GM19351 (cell line): ENCODE measurements at regions not wholly inside any gene's neighbourhood (a gene's known extent, or its start where the extent isn't known, plus 50 kb on each side); places are given as distances from the start of the nearest gene placed in this dataset.

Experiments used
- ATAC-seq: cut with Tn5 transposase; IDR thresholded peaks from one replicate; pipeline ENCODE4 v1.9.1; 2021; ENCODE audit warnings: mild to moderate bottlenecking, moderate library complexity; ENCODE audit not compliant: unreplicated experiment

DNA sequence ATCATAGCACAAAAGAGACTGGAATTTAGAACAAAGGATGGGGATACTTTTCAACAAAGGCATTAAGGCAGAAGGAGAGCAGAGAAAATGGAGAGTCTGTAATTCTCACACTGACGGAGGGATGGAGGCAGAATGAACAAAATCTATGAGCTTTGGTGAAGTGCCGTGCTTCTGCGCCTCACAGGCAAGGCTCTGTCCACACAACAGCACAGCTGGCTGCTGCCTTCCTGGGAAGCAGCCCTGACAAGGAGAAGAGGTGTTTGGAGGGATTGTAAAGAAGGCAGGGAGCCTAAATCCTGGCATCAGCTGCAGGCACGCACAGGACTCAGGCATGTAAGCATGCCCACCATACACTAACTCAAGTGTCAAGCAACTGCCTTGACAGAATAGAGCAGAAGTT, 485.2 kb upstream of the KIF2A start:
- ATAC-seq: no peak

DNA sequence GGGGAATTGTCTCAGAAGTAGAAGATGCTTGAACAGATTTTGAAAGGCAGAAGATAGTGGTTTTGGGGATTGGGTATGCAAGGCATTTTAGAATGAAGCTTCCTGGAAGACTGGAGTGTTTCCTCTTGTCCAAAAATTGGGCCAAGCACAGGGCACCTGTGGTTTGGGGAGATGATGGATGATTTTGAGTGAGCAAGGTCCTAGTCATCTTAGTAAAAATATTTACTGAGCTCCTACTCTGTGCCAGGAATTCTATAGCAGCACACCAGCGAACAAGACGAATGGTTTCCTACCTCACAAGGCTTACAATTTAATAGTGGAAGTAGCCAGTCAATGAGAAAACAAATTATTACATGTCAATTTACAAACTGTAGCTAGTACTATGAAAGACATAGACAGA, 484.4 kb upstream of the KIF2A start:
- no peak for ATAC-seq

DNA sequence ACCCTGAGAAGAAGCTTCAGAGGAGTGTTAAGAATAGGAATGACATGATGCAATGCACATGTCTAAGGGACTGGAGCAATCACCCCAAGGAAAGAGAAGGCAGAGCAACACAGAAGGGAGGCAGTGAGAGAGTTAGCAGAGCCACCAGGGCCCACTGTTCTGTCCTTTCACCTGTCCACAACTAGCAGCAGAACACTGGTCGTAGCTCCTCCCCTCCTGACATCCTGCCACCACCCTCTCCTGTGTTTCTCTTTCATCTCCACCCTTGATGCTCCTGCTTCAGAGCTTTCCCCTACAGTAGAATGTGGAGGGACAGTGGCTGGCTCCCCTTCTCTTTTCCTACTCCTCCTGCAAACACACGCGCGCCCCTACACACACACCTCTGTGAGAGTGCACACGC, 483.4 kb upstream of the KIF2A start:
- no peak for ATAC-seq

DNA sequence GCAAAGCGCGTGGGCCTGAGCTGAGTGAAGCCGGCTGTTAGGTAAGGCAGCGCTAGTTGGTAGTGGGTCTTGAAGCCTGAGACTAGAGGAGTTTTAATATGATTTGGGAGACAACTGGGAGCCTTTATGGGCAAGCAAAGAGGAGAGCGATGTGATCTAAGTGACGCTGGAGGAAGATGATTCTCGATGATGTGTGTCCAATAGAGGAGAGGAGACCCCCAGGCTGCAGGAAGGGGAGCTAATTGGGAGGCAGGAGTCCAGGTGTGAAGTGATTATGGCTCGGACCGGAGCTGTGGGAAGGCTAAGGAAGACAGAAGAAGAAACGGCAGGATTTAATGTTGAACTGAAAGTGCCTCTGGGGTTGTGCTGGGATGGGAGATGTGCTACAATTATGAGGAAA, 482.9 kb upstream of the KIF2A start:
- ATAC-seq: no peak

DNA sequence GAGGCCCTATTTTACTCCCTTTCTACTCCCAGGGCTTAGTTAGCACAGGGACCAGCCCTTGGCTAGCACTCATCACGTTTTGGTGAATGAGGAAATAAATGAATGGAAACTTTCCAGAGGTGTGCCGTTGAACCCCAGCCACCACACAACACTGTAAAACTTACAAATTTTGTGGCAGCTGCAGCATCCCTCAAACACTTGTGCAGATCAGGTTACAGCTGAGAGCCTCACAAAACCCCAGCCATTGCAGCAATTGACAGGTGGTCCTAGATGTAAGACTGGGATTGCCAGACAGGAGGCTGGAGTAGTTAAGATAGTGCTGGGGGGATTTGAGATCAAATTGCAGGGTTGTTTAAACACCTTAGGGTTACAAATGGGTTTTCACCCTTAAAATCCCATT, 482.2 kb upstream of the KIF2A start:
- no peak for ATAC-seq

DNA sequence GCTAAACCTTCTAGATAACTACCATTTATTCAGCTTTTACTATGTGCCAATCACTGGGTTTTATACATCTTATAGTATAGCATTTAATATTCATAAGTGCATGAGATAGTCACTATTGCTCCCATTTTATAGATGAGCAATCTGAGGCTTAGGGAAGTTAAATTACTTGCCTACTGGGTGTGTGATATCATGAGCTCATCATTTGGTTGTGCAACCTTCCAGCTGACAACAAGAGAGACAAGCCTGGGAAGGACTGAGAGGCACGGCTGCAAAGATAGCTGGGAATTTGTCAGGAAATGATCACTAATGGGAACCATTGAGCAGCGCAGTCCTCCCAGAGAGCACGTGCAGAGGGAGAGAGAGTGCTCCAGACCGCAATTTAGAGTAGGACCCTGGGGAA, 481.6 kb upstream of the KIF2A start:
- no peak for ATAC-seq

DNA sequence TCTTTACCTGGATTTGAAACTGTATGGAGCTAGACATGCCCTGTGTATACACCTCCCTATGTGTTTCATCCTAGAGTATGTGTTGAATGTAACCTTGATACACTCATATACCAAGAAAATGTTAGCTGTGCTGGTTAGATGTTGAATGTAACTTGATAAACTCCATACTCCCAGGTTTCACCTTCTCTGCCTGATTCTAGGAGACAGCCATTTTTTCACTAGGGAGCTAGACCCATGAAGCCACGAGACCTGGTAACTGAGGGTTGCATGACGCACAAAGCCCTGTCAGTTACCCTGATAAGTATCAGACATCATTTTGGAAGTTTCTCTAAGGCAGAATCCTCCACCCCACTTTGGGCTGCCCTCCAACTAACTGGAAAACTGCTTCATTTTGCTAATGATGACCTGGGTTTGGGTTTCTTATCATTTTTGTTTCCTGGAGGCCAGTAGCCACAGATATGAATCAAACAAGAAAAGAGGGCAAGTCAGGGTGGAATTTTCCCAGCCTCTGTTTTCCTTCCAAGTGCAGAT, 478.5 kb upstream of the KIF2A start:
- no peak for ATAC-seq

DNA sequence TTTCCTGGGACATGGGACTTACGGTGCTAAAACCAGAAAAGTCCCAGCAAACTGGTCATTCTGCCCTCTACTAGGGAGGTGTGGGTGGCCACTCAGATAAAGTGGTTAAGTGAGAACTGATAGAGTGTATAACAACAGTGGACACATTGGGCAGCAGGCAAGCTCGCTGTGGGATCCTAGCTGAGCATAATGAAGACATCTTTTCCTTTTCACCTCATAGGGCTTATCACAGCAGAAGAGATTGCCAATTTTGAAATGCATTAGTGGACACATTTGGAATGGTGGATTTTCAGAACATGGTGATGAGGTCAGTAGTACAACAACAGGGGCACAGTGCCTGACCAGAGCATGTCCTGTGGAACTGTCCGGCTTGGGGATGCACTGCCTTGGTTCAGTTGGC, 477.1 kb upstream of the KIF2A start:
- ATAC-seq: no peak

DNA sequence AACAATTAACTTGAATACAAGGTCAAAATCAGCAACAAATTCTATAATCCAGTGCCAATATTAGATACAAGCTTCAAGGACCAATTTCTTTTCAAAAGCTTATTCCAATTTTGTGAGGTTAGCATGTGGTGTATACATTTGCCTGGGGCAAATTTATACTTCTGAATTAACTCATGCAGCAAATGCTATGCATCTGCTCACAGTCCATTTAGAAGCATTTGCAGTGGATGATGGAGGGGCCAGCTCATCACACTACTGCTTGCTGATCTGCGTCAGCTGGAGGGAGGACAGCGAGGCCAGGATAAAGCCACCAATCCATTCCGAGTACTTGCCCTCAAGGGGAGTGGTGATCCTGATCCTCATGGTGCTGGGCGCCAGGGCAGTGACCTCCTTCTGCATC, 474.3 kb upstream of the KIF2A start:
- no peak for ATAC-seq

DNA sequence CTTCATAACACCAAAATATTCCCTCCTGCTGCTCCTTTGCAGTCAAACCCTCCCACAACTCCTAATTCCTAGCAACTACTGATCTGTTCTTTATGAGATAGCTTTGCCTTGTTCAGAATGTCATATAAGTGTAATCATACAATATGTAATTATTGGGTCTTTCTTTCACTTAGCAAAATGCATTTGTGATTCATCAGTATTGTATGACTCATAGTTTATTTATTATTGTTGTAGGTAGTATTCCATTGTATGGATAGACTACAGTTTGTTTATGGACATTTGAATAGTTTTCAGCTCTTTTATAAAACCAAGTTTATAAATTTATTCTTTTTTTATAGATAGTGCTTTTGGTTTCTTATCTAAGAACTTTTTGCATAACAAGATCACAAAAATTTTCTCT, 468.2 kb upstream of the KIF2A start:
- no peak for ATAC-seq

DNA sequence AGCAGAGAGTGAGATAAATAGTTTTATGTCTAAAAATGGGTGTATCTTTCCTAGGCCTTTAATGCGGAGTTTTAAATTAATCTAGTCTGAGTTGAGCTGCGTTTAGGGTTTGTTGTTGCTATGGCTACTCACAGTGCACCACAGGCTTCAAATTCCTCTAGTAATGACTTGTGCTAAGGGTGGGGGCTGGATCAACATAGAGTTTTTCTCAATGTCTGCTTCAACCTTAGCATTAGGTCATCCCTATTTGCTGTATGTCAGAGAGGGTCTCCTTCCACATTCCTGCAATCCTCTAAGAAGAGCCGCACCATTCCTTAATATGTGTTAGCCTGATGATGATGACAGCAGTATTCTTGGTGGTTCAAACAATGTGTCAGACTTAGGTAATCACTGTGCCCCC, 465.6 kb upstream of the KIF2A start:
- ATAC-seq: no peak

DNA sequence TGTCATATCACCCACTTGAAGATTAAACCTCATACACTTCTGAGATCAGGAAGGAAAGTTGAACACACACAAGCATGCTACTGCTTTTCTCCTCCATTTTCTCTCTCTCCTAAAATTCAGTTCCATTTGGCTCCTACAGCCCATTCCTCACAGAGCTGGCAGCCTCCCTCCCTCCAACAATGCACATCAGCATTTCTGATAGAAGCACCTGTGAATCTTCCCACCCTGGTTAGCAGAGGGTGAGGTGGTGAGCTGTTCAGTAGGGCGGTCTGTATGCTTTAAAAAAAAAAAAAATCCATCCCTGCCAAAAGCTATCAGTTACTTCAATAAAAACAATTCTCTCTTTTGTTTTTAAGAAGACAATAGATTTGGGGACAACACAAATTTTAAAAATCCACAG, 463.2 kb upstream of the KIF2A start:
- no peak for ATAC-seq

DNA sequence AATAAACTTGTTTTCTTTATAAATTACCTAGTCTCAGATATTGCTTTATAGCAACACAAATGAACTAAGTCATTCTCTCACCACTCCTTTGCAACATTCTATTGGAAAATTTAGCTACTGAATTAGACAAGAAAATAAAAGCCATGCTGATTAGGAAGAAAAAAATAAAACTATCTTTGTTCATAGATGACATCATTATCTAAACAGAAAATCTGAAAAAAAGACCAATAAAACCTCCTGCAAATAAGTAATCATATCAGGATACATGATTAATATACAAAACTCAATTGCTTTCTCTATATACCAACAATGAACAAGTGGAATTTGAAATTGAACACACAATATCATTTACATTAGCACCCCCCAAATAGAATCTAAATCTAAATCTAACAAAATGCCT, 455.3 kb upstream of the KIF2A start:
- ATAC-seq: no peak

DNA sequence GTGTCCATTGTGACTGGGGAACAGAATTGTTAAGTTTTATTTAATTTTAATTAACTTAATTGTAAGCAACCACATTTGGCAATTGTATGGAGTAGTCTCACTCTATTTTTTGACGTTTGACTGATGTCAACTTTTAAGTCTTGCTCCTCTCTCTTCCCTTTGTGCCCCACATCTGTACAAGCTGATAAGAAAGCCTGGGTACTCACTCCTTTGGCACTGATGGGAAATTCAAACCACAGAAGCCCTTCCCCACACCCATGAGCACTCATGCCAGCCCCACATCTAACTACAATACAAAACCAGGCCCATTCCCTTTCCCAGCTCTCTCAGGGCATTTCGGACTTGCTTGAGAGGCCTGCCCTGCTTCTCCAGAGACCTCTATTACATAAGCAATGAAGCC, 451.5 kb upstream of the KIF2A start:
- no peak for ATAC-seq

DNA sequence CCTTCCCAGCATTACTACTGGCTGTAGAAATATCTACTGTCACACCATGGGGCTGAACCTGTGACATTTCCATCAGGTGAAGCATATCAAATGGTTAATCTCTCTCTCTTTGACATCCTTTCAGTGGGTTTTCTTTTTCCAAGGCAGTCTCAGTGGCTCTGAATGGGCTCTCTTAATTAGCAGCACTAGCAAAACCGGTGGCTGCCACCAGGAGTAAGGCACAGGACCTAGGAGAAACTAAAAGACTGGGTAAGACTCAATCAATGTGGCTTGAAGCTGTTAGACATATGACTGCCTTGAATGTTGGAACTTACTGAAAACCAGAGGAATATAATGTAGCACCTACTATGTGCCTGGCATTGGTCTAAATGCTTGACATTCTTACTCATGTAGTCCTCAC, 445.0 kb upstream of the KIF2A start:
- ATAC-seq: no peak

DNA sequence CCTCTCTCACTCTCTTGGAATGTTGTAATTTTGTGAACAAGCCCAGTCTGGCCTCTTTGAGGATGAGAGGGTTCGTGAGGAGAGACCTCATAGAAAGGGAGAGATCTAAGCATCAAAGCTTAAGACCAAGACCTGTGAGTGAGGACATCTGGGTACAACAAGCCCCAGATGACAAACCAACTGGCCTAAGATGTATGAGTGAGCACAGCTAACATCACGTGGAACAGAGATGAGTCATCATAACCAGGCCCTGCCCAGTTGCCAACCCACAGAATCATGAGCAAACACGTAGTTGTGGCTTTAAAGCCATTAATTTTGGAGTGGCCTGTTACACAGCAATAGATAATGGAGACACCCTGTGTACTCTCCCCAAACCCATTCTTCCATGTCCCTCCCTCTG, 439.1 kb upstream of the KIF2A start:
- peak; percentile 87 for ATAC-seq

DNA sequence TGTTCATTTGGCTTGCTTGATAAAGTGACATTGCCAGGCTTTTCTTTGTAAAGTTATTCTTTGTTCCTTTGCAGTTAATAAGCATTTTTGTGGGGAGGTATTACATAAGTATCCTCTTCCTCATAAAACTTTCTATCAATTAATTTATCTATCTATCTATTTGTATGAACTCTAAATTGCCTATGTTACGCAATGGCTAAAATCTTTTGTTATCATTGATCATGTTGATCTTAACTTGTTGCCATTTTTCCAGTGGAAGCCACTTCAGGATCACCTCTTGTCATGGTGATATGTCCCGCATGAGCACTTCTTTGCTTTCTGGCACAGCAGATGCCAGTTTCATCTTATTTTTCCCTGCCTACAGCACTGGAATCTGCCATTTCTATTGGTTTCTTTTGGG, 436.7 kb upstream of the KIF2A start:
- ATAC-seq: no peak

DNA sequence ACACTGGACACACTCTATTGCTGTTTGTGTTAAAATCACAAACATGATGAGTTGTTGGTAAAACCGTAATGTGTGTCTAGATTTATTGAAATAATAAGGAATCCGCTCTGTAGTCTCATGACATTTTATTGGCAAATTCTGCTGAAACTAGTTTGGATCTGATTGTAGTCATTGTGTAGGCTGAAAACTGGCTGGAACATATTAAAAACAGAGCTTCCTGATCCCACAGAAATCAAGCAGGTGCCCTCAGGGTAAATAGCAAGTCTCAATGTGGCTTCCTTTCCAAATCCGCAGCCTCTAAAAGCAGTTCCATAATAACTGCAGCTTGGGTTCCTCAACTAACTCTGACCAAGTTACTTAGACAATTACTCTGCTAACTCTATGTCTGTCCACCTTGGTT, 427.5 kb upstream of the KIF2A start:
- no peak for ATAC-seq

DNA sequence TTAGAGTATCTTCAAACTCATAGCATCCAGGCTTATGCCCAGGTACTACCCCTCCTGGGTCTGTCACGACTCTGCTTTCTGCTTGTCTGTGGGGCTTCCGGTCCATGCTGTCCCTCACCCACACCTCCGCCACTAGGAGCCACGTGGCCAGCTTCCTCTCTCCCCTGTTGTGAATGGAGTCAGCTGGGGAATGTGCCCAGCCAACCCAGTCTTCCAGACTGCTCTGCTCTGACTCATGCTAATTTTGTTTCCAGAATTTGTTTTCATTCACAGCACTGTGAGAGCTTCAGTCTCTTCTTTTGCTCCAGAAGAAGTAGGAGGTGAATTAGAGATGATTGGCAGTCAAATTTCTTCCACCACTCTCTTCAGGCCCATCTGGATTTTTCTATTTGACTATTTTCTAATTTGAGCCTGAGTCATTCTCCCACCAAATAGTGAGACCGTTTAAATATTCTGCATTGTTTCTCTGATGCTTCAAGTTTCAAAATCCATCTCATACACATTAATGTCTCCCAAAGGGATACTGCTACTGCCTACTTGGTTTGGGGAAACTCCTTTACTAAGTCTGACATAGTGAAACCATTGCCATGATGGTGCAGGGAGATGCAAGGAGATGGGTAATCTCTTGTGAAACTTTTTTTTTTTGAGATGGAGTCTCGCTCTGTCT, 424.1 kb upstream of the KIF2A start:
- no peak for ATAC-seq

DNA sequence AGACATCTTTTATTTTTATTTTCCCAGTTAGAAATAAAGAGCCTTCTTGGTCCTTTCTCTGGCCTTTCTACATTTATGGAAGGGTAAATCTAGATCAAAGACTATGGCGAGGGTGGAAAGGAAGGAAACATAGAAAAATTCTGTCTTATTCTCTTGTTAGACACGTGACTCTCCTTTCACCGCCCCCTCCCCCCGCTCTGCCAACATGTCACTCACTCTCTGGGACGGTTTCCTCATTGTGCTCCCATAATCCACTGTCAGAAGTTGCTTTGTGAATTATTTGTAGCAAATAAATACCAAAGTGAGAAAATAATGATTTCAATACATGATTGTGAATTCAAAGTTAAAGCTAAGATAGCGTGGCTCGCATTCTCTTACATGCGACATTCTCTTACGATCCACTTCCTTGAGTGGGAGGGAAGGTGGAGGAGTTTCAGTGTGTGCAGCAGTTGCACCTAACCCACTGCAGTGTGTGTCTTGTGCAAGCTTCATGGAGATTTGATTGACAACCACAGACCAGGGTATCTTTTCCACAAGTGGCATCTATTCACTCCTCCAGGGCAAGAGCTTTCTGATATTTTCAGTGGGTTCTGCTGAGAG, 423.0 kb upstream of the KIF2A start:
- ATAC-seq: no peak

DNA sequence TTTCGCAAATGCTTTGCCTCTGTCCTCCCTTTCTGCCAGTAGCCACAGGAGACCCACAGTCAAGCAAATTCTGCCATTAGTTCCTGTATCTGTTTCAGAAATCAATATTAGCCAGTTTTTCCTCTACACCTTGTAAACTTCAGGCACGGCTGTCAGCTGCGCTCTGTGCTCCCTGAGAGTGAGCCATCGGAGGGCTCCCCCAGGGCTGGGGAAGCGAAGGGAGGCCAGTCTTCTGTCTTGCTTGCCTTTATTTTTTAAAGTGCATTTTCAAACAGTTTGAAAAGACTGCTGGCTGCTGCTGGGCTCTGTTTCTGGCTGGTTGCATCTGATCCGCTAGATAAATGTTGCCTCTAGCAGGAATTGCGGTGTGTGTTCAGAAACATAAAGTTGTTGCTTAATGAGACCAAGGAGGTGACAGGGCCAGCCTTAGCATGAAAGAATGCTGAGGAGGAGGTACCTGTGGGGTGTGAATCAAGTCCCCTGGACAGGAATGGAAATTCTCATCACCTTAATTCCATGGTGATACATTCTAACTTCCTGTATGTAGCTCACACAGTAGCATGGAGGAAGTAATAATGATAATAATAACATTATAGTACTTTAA, 421.7 kb upstream of the KIF2A start:
- ATAC-seq: no peak

DNA sequence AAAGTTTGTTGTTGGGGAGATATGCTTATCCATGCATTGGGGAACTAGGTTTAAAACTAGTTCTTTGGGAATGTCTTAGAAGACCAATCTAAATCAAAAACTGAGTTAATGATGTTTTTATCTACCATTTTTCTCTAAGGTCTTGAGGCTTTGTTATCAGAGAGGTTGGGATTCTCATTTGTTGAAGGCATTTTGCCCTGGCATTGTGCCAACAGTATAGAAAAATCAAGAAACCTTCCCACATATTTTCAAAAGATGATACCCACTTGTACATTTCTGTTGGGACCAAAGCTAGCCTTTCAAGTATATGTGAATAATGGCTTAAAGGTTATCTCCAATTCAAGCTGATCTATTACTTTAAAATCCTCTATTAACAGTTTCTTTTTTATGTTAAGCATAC, 419.8 kb upstream of the KIF2A start:
- no peak for ATAC-seq

DNA sequence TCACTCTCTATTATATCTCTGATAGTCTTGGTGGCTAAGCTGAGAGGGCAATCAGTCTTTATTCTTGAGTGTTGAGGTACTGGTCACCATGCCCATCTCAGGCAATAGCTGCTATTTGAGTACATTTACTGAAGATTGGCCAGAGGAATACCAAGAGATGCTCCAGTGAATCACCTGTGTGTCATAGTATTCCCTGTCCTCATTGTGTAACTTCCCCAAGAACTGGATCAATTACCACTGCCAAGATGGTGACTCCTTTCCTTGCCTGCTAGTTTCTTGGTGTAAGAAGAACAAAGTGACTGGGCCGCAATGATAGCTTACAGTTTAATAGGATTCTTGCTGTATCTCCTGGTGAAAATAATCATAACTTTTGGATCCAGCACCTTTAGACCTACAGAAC, 418.7 kb upstream of the KIF2A start:
- no peak for ATAC-seq
